Endothelial cell of umbilical vein (primary cell): ENCODE measurements at regions not wholly inside any gene's neighbourhood (a gene's known extent, or its start where the extent isn't known, plus 50 kb on each side); places are given as distances from the start of the nearest gene placed in this dataset.

ENCODE experiments used
- BruUV-seq: library from RNA; stranded (reverse); fragments of 400-500 nt; replicated peaks from 2 replicates; lab custom pipeline; 2021; lab: Mats Ljungman, UMichigan
- CTCF ChIA-PET: fragments of 300-600, 350-600 bp; sonication (Branson Sonifier 250); formaldehyde crosslinking; loops from one replicate; lab custom pipeline; 2021; ENCODE audit warnings: antibody characterized with exemption, inconsistent platforms; lab: Charles Lee
- POLR2A ChIA-PET: fragments of 300-600, 350-600 bp; sonication (Branson Sonifier 250); formaldehyde crosslinking; loops from one replicate; lab custom pipeline; 2021; ENCODE audit warnings: antibody characterized with exemption, inconsistent platforms; lab: Charles Lee
- DNase-seq: peaks from one replicate; pipeline ENCODE4 v3.0.0-alpha.2; 2011; ENCODE audit warnings: low read depth, low spot score
- FAIRE-seq: peaks from 2 replicates; lab custom pipeline; 2011; peaks lifted over from hg19 to GRCh38; lab: Jason Lieb, UNC
- H2AFZ ChIP-seq: 2 replicates; pipeline ENCODE4 v1.6.0; 2012; ENCODE audit warnings: low read depth, low read length, control low read depth, inconsistent platforms
- H3K27ac ChIP-seq: 2 replicates; pipeline ENCODE4 v1.5.1; 2011; ENCODE audit warnings: low read depth, mild to moderate bottlenecking, control low read depth, low read length, moderate library complexity; ENCODE audit not compliant: insufficient read depth
- H3K27me3 ChIP-seq, 2 experiments: 2 replicates each; pipeline versions ENCODE4 v1.6.0 to v1.6.1; 2011; ENCODE audit warnings: low read length in 2 of 2, mixed read lengths in 1 of 2; ENCODE audit not compliant: control insufficient read depth in 2 of 2, insufficient read depth in 2 of 2
- H3K36me3 ChIP-seq, 2 experiments: 2 replicates in 1 of 2; 3 replicates in 1 of 2; pipeline ENCODE4 v1.5.1; 2011; ENCODE audit warnings: low read length in 2 of 2, mild to moderate bottlenecking in 1 of 2, moderate library complexity in 1 of 2; ENCODE audit not compliant: control insufficient read depth in 2 of 2, insufficient read depth in 2 of 2; ENCODE audit errors: extremely low read depth in 1 of 2
- H3K4me1 ChIP-seq: 3 replicates; pipeline ENCODE4 v1.5.1; 2011; ENCODE audit warnings: mild to moderate bottlenecking, low read length; ENCODE audit not compliant: control insufficient read depth, insufficient read depth; ENCODE audit errors: extremely low read depth
- H3K4me2 ChIP-seq: 2 replicates; pipeline ENCODE4 v1.6.1; 2011; ENCODE audit warnings: low read length, control low read depth, mixed read lengths; ENCODE audit not compliant: insufficient read depth
- H3K4me3 ChIP-seq, 3 experiments: fragments of 200-600 bp in 1 of 3; sonication (generic), shearing (Covaris generic) in 1 of 3; replicated peaks in 1 of 3; 2 replicates each; pipeline ENCODE4 v1.5.1; 2011 to 2016; ENCODE audit warnings: control low read depth in 3 of 3, low read length in 3 of 3, mild to moderate bottlenecking in 2 of 3, inconsistent platforms in 1 of 3, low read depth in 1 of 3, moderate library complexity in 1 of 3; ENCODE audit not compliant: insufficient read depth in 1 of 3
- H3K79me2 ChIP-seq: 2 replicates; pipeline ENCODE4 v1.6.0; 2012; ENCODE audit warnings: low read length, inconsistent platforms; ENCODE audit not compliant: control insufficient read depth, insufficient read depth
- H3K9ac ChIP-seq: replicated peaks from 2 replicates; pipeline ENCODE3; 2011; ENCODE audit warnings: low read length, control low read depth; ENCODE audit not compliant: insufficient read depth; ENCODE audit errors: extremely low read depth
- H3K9me1 ChIP-seq: replicated peaks from 3 replicates; pipeline ENCODE4 v1.6.0; 2011; ENCODE audit warnings: mild to moderate bottlenecking, low read length; ENCODE audit not compliant: control insufficient read depth, insufficient read depth; ENCODE audit errors: extremely low read depth
- H3K9me3 ChIP-seq: replicated peaks from 2 replicates; pipeline ENCODE4 v1.5.1; 2012; ENCODE audit warnings: low read length, inconsistent platforms; ENCODE audit not compliant: control insufficient read depth, insufficient read depth
- H4K20me1 ChIP-seq: replicated peaks from 2 replicates; pipeline ENCODE3; 2011; ENCODE audit warnings: mild to moderate bottlenecking, low read length; ENCODE audit not compliant: control insufficient read depth, insufficient read depth; ENCODE audit errors: extremely low read depth
- CTCF ChIP-seq, 2 donors: IDR thresholded peaks; 1 replicate in 1 of 2; 2 replicates in 1 of 2; pipeline ENCODE4 v1.5.1; 2011; ENCODE audit warnings: low read length in 2 of 2, mild to moderate bottlenecking in 2 of 2, moderate library complexity in 2 of 2, control low read depth in 1 of 2, inconsistent platforms in 1 of 2, low read depth in 1 of 2; ENCODE audit not compliant: insufficient read depth in 1 of 2; ENCODE audit errors: extremely low read depth in 1 of 2
- EZH2 ChIP-seq: IDR thresholded peaks from 2 replicates; pipeline ENCODE4 v1.6.1; 2012; ENCODE audit warnings: borderline replicate concordance, low read depth, mild to moderate bottlenecking, moderate library complexity, low read length, inconsistent platforms; ENCODE audit not compliant: severe bottlenecking
- FOS ChIP-seq: IDR thresholded peaks from 2 replicates; pipeline ENCODE4 v1.6.1; 2011; ENCODE audit warnings: mild to moderate bottlenecking, low read length, moderate library complexity, borderline replicate concordance; ENCODE audit not compliant: insufficient read depth
- GATA2 ChIP-seq: IDR thresholded peaks from 2 replicates; pipeline ENCODE4 v1.7.0; 2011; ENCODE audit warnings: low read depth, mild to moderate bottlenecking, moderate library complexity, mixed read lengths, low read length; ENCODE audit not compliant: insufficient read length, insufficient read depth
- JUN ChIP-seq: IDR thresholded peaks from 2 replicates; pipeline ENCODE4 v1.6.1; 2011; ENCODE audit warnings: borderline replicate concordance, low read depth; ENCODE audit not compliant: insufficient read length, insufficient read depth
- MAX ChIP-seq: IDR thresholded peaks from 2 replicates; pipeline ENCODE4 v1.6.1; 2011; ENCODE audit not compliant: insufficient read depth, insufficient read length
- MYC ChIP-seq: IDR thresholded peaks from one replicate; pipeline ENCODE4 v1.6.1; 2011; ENCODE audit warnings: mild to moderate bottlenecking, low read depth, low read length
- POLR2AphosphoS5 ChIP-seq: IDR thresholded peaks from 2 replicates; pipeline ENCODE4 v1.6.1; 2012; ENCODE audit warnings: low read depth, mild to moderate bottlenecking, control low read depth, low read length, moderate library complexity; ENCODE audit not compliant: insufficient read depth
- dilution Hi-C: fragments of 300-500 bp; cut with MboI; formaldehyde crosslinking; loops from one replicate; pipeline ENCODE4 v1.15.0; 2019; ENCODE audit warnings: low sequenced_read_pairs; ENCODE audit not compliant: extremely low pct_ligation_motif_present
- intact Hi-C: fragments of 100-400 bp; cut with micrococcal nuclease; formaldehyde crosslinking; loops from one replicate; pipeline ENCODE4 v1.10.0; 2022

- H3K4me3 ChIP-seq, result no peak overlapping the region
- no peak for TF ChIP-seq JUN
- no peak for TF ChIP-seq MAX
- TF ChIP-seq FOS, result no peak
- TF ChIP-seq MYC, result no peak
- TF ChIP-seq EZH2, result no peak
- no peak for TF ChIP-seq GATA2
- no peak for TF ChIP-seq POLR2AphosphoS5
- no peaks in the 10 kb centered on the region for H3K79me2 ChIP-seq
- CTCF ChIA-PET, result no interaction called here
- H3K36me3 ChIP-seq, result no peaks in the 10 kb centered on the region
- no TSS peak for BruUV-seq
- FAIRE-seq (no peak), DNase-seq (no peak)
- H3K4me2 ChIP-seq, result no peak overlapping the region
- H3K4me1 ChIP-seq, result no peaks in the 10 kb centered on the region
- POLR2A ChIA-PET, result no interaction called here
- dilution Hi-C loops (no loop called here), intact Hi-C loops (no loop called here)
- peaks cover 12 to 32% of the 10 kb centered on the region in 2 experiments for H3K27me3 ChIP-seq
- H3K9ac ChIP-seq, result no peak overlapping the region
- no peaks in the 10 kb centered on the region for H4K20me1 ChIP-seq
- H3K9me3 ChIP-seq, result no peaks in the 10 kb centered on the region
- no peak overlapping the region for H3K27ac ChIP-seq
- H2AFZ ChIP-seq, result no peak overlapping the region
- no peaks in the 10 kb centered on the region for H3K9me1 ChIP-seq
These were observed 145.6 kb downstream of the GDAP2 start for GRCh38 chr1:117783606-117784396.

DNA sequence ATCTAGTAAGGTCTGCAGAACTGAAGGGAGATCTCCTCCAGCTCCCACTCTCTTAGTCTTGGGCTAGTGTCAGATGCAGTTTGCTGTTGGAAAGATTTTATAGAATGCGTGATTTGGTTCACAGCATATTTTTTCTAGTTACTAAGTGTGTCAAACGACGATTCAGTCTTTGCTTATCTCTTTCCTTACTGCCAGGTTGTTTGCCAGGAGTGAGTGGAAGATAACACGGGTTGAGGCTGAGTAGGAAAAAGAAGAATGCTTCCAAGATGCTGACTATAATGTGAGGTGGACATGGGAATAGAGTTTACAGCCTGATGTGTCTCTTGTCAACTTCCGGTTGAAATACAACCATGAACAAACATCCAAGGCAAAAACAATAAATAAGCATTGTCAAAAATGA, 141.4 kb downstream of the GDAP2 start:
- Histone ChIP-seq H3K4me3 (no peak overlapping the region), H3K27ac (no peak overlapping the region), H3K79me2 (no peaks in the 10 kb centered on the region), H3K9me1 (no peaks in the 10 kb centered on the region), H3K27me3 (peaks cover 7 to 23% of the 10 kb centered on the region in 2 experiments), H3K4me1 (no peaks in the 10 kb centered on the region), H2AFZ (no peak overlapping the region), H3K4me2 (no peak overlapping the region), H3K9me3 (no peaks in the 10 kb centered on the region), H3K9ac (no peak overlapping the region), H3K36me3 (no peaks in the 10 kb centered on the region), H4K20me1 (no peaks in the 10 kb centered on the region)
- no peak for FAIRE-seq
- intact Hi-C loops, result no loop called here
- ChIA-PET POLR2A (no interaction called here), CTCF (interaction anchor here (1.4 to 1.6 kb wide), 2 partner anchors 12 to 34 kb away, joined by 3 to 5 read pairs; no protein-coding TSS in a partner anchor)
- DNase-seq, result no peak
- no TSS peak for BruUV-seq
- dilution Hi-C loops, result no loop called here
- TF ChIP-seq MAX, result no peak
- no peak for TF ChIP-seq GATA2
- TF ChIP-seq CTCF (IDR thresholded peaks at IDR 0.05; ENCODE audit: extremely low read depth in 1 of 2, insufficient read depth in 1 of 2, low read depth in 1 of 2, low read length in 2 of 2), result no peak
- no peak for TF ChIP-seq POLR2AphosphoS5
